ENCODE measurements at regions not wholly inside any gene's neighbourhood (a gene's known extent, or its start where the extent isn't known, plus 50 kb on each side); places are given as distances from the start of the nearest gene placed in this dataset.

DNA sequence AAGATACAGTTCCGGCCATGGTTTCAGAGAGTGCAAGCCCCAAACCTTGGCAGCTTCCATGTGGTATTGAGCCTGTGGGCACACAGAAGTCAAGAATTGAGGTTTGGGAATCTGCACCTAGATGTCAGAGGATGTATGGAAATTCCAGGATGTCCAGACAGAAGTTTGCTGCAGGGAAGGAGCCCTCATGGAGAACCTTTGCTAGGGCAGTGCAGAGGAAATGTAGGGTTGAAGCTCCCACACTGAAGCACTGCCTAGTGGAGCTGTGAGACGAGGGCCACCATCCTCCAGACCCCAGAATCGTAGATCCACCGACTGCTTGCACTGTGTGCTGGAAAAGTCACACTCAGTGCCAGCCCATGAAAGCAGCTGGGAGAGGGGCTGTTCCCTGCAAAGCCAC lies 267.5 kb downstream of the OGFRL1 start:
- no peak overlapping the region for H3K4me2 ChIP-seq (ENCODE audit: control insufficient read depth, insufficient read depth)
- H3K79me2 ChIP-seq (ENCODE audit: control insufficient read depth, insufficient read depth, low read length) = no peaks in the 10 kb centered on the region
- TF ChIP-seq, protein P1, sequence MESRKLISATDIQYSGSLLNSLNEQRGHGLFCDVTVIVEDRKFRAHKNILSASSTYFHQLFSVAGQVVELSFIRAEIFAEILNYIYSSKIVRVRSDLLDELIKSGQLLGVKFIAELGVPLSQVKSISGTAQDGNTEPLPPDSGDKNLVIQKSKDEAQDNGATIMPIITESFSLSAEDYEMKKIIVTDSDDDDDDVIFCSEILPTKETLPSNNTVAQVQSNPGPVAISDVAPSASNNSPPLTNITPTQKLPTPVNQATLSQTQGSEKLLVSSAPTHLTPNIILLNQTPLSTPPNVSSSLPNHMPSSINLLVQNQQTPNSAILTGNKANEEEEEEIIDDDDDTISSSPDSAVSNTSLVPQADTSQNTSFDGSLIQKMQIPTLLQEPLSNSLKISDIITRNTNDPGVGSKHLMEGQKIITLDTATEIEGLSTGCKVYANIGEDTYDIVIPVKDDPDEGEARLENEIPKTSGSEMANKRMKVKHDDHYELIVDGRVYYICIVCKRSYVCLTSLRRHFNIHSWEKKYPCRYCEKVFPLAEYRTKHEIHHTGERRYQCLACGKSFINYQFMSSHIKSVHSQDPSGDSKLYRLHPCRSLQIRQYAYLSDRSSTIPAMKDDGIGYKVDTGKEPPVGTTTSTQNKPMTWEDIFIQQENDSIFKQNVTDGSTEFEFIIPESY (IDR thresholded peaks at IDR 0.05) = no peak
- TF ChIP-seq, protein P2, sequence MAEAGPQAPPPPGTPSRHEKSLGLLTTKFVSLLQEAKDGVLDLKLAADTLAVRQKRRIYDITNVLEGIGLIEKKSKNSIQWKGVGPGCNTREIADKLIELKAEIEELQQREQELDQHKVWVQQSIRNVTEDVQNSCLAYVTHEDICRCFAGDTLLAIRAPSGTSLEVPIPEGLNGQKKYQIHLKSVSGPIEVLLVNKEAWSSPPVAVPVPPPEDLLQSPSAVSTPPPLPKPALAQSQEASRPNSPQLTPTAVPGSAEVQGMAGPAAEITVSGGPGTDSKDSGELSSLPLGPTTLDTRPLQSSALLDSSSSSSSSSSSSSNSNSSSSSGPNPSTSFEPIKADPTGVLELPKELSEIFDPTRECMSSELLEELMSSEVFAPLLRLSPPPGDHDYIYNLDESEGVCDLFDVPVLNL (IDR thresholded peaks at IDR 0.05; ENCODE audit: low read depth, low read length) = no peak
- TF ChIP-seq SRF (IDR thresholded peaks at IDR 0.05; ENCODE audit: low read depth in 2 of 2, low read length in 2 of 2) (no peak), FOXK2 (IDR thresholded peaks at IDR 0.05) (no peak), TBL1XR1 (IDR thresholded peaks at IDR 0.05; ENCODE audit: low read depth, low read length) (no peak), GABPA (IDR thresholded peaks at IDR 0.05; ENCODE audit: low read depth) (no peak), EZH2 (IDR thresholded peaks at IDR 0.05; ENCODE audit: borderline replicate concordance, control insufficient read depth, low read depth, low read length) (no peak), ZNF24 (IDR thresholded peaks at IDR 0.05) (no peak), SMARCA5 (IDR thresholded peaks at IDR 0.05) (no peak), BMI1 (IDR thresholded peaks at IDR 0.05; ENCODE audit: borderline replicate concordance) (no peak), NR2F1 (conservative IDR thresholded peaks at IDR 0.05) (no peak), CHD2 (IDR thresholded peaks at IDR 0.05; ENCODE audit: borderline replicate concordance, low read depth, low read length) (no peak), DPF2 (IDR thresholded peaks at IDR 0.05) (no peak), TCF3 (IDR thresholded peaks at IDR 0.05; ENCODE audit: borderline replicate concordance, insufficient read depth, low read depth, low read length) (no peak)
- TF ChIP-seq, protein P3, sequence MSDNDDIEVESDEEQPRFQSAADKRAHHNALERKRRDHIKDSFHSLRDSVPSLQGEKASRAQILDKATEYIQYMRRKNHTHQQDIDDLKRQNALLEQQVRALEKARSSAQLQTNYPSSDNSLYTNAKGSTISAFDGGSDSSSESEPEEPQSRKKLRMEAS (IDR thresholded peaks at IDR 0.05; ENCODE audit: low read depth, low read length) = no peak
- TF ChIP-seq, protein P4, sequence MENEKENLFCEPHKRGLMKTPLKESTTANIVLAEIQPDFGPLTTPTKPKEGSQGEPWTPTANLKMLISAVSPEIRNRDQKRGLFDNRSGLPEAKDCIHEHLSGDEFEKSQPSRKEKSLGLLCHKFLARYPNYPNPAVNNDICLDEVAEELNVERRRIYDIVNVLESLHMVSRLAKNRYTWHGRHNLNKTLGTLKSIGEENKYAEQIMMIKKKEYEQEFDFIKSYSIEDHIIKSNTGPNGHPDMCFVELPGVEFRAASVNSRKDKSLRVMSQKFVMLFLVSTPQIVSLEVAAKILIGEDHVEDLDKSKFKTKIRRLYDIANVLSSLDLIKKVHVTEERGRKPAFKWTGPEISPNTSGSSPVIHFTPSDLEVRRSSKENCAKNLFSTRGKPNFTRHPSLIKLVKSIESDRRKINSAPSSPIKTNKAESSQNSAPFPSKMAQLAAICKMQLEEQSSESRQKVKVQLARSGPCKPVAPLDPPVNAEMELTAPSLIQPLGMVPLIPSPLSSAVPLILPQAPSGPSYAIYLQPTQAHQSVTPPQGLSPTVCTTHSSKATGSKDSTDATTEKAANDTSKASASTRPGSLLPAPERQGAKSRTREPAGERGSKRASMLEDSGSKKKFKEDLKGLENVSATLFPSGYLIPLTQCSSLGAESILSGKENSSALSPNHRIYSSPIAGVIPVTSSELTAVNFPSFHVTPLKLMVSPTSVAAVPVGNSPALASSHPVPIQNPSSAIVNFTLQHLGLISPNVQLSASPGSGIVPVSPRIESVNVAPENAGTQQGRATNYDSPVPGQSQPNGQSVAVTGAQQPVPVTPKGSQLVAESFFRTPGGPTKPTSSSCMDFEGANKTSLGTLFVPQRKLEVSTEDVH (IDR thresholded peaks at IDR 0.05; ENCODE audit: low read depth, partially characterized antibody) = no peak
- ChIA-PET SMC1A (ENCODE audit: uncharacterized antibody, unreplicated experiment) (no interaction called here), RAD21 (ENCODE audit: unreplicated experiment) (no interaction called here), CTCF (no interaction called here), POLR2A (no interaction called here)
- BruUV-seq (replicated peaks) = no TSS peak
- intact Hi-C loops (cut with micrococcal nuclease; ENCODE audit: unreplicated experiment) (no loop called here), in situ Hi-C loops (cut with MboI) (no loop called here)
- H4K20me1 ChIP-seq (ENCODE audit: control insufficient read depth, insufficient read depth) = no peaks in the 10 kb centered on the region
- H3K9me3 ChIP-seq (replicated peaks; ENCODE audit: control insufficient read depth, insufficient read depth, low read length) = no peaks in the 10 kb centered on the region; the same call in 2 of the 3 replicates
- no peak for ATAC-seq
- H3K27me3 ChIP-seq (replicated peaks in 1 of 2; ENCODE audit: control insufficient read depth in 2 of 2, insufficient read depth in 2 of 2, low read length in 1 of 2) = no peaks in the 10 kb centered on the region
- no peaks in the 10 kb centered on the region for H3K4me1 ChIP-seq (ENCODE audit: control insufficient read depth, insufficient read depth, low read length)
- H3K4me3 ChIP-seq = no peak overlapping the region
- no peak for DNase-seq (ENCODE audit: low read depth, low spot score)
- H3K9ac ChIP-seq (ENCODE audit: control insufficient read depth, insufficient read depth, low read length) = no peak overlapping the region
- H2AFZ ChIP-seq (ENCODE audit: control insufficient read depth, low read depth, low read length) = no peak overlapping the region
- no peak for FAIRE-seq
- H3K27ac ChIP-seq (ENCODE audit: control insufficient read depth, insufficient read depth) = no peak overlapping the region
- no peaks in the 10 kb centered on the region for H3K36me3 ChIP-seq (ENCODE audit: control insufficient read depth in 2 of 2, insufficient read depth in 2 of 2, low read length in 1 of 2)
- WGBS (ENCODE audit: insufficient coverage, insufficient replicate concordance, low lambda C conversion rate, missing lambda C conversion rate) = 17% methylated on average over 4 of the region's 4 CpGs
